GM12878 (cell line): ENCODE measurements at regions not wholly inside any gene's neighbourhood (a gene's known extent, or its start where the extent isn't known, plus 50 kb on each side); places are given as distances from the start of the nearest gene placed in this dataset.

ENCODE experiments used
- ATAC-seq: fragments of 200-7000 bp; cut with Tn5 transposase; 3 replicates; pipeline ENCODE4 v1.9.1; 2020; ENCODE audit warnings: mild to moderate bottlenecking, moderate library complexity
- BruUV-seq: library from RNA; stranded (reverse); fragments of 400-500 nt; replicated peaks from 2 replicates; lab custom pipeline; 2021; lab: Mats Ljungman, UMichigan
- CTCF ChIA-PET: fragments of 300-600 bp; sonication (Branson Sonifier 250); formaldehyde crosslinking; extraction: SDS; loops from one replicate; lab custom pipeline; 2021; ENCODE audit warnings: inconsistent platforms; lab: Yijun Ruan, JAX
- POLR2A ChIA-PET: fragments of 350-600 bp; formaldehyde crosslinking; extraction: SDS; loops from one replicate; lab custom pipeline; 2021; ENCODE audit warnings: inconsistent platforms; lab: Charles Lee
- RAD21 ChIA-PET: fragments of 300-600 bp; sonication (Branson Sonifier 250); formaldehyde crosslinking; loops from one replicate; lab custom pipeline; 2023; ENCODE audit warnings: antibody characterized with exemption; ENCODE audit not compliant: unreplicated experiment; lab: Charles Lee
- SMC1A ChIA-PET: fragments of 300-600 bp; sonication (Branson Sonifier 250); formaldehyde crosslinking; loops from one replicate; lab custom pipeline; 2023; ENCODE audit not compliant: unreplicated experiment, uncharacterized antibody; lab: Charles Lee
- DNase-seq: peaks from one replicate; pipeline ENCODE4 v3.0.0-alpha.2; 2011; ENCODE audit warnings: low read depth, low spot score
- FAIRE-seq: peaks from 3 replicates; lab custom pipeline; 2011; peaks lifted over from hg19 to GRCh38; lab: Jason Lieb, UNC
- H2AFZ ChIP-seq: 2 replicates; pipeline ENCODE4 v1.6.0; 2011; ENCODE audit warnings: low read depth, low read length, control low read depth; ENCODE audit not compliant: control insufficient read depth
- H3K27ac ChIP-seq: 2 replicates; pipeline ENCODE4 v1.5.1; 2011; ENCODE audit warnings: control low read depth; ENCODE audit not compliant: control insufficient read depth, insufficient read depth
- H3K27me3 ChIP-seq, 2 experiments: replicated peaks in 1 of 2; 2 replicates each; pipeline versions ENCODE4 v1.6.0 to v1.6.1; 2011; ENCODE audit warnings: low read length in 1 of 2; ENCODE audit not compliant: control insufficient read depth in 2 of 2, insufficient read depth in 2 of 2
- H3K36me3 ChIP-seq, 2 experiments: 2 replicates each; pipeline ENCODE4 v1.5.1; 2011; ENCODE audit warnings: low read length in 1 of 2; ENCODE audit not compliant: control insufficient read depth in 2 of 2, insufficient read depth in 2 of 2
- H3K4me1 ChIP-seq: 2 replicates; pipeline ENCODE4 v1.6.1; 2011; ENCODE audit warnings: mild to moderate bottlenecking, low read length, moderate library complexity, mixed read lengths; ENCODE audit not compliant: control insufficient read depth, insufficient read depth
- H3K4me2 ChIP-seq: 2 replicates; pipeline ENCODE4 v1.6.0; 2011; ENCODE audit warnings: control low read depth; ENCODE audit not compliant: control insufficient read depth, insufficient read depth
- H3K4me3 ChIP-seq: fragments of 200-600 bp; sonication (generic); 2 replicates; pipeline ENCODE4 v1.5.1; 2016
- H3K79me2 ChIP-seq: 2 replicates; pipeline ENCODE4 v1.6.0; 2011; ENCODE audit warnings: low read length; ENCODE audit not compliant: control insufficient read depth, insufficient read depth
- H3K9ac ChIP-seq: 2 replicates; pipeline ENCODE4 v1.8.0; 2011; ENCODE audit warnings: low read length, control low read depth, mixed read lengths; ENCODE audit not compliant: control insufficient read depth, insufficient read depth
- H3K9me3 ChIP-seq: replicated peaks from 3 replicates; pipeline ENCODE4 v1.5.1; 2011; ENCODE audit warnings: mild to moderate bottlenecking, low read length; ENCODE audit not compliant: control insufficient read depth, insufficient read depth
- H4K20me1 ChIP-seq: 2 replicates; pipeline ENCODE4 v1.6.0; 2011; ENCODE audit not compliant: control insufficient read depth, insufficient read depth
- CREM ChIP-seq: IDR thresholded peaks from 2 replicates; pipeline ENCODE4 v1.6.1; 2014; ENCODE audit warnings: antibody characterized with exemption, low read depth
- CTCF ChIP-seq, 3 experiments: IDR thresholded peaks in 2 of 3; conservative IDR thresholded peaks in 1 of 3; 2 replicates each; pipeline ENCODE4 v1.5.1; 2011; ENCODE audit warnings: low read depth in 3 of 3, low read length in 3 of 3, mild to moderate bottlenecking in 3 of 3, control low read depth in 2 of 3, moderate library complexity in 2 of 3, inconsistent platforms in 1 of 3, mixed read lengths in 1 of 3; ENCODE audit not compliant: control insufficient read depth in 2 of 3, insufficient read depth in 1 of 3; ENCODE audit errors: extremely low read depth in 1 of 3
- HSF1 ChIP-seq: fragments of 150-350 bp; IDR thresholded peaks from 2 replicates; pipeline ENCODE4 v1.6.1; 2014; ENCODE audit warnings: mild to moderate bottlenecking, low read depth, low read length
- IRF3 ChIP-seq: fragments of 450-650 bp; IDR thresholded peaks from 2 replicates; pipeline ENCODE4 v1.6.1; 2014; ENCODE audit warnings: mild to moderate bottlenecking
- IRF5 ChIP-seq: fragments of 450-650 bp; IDR thresholded peaks from 2 replicates; pipeline ENCODE4 v1.6.1; 2017; ENCODE audit warnings: borderline replicate concordance
- MEF2A ChIP-seq: IDR thresholded peaks from 2 replicates; pipeline ENCODE4 v1.6.1; 2011; ENCODE audit warnings: low read depth, mild to moderate bottlenecking, low read length, moderate library complexity; ENCODE audit not compliant: insufficient read depth
- MYC ChIP-seq: IDR thresholded peaks from 2 replicates; pipeline ENCODE4 v1.6.1; 2011; ENCODE audit warnings: mild to moderate bottlenecking, low read length, moderate library complexity, inconsistent platforms; ENCODE audit not compliant: insufficient read depth, insufficient replicate concordance, insufficient read length, severe bottlenecking
- NFXL1 ChIP-seq: fragments of 450-650 bp; IDR thresholded peaks from 2 replicates; pipeline ENCODE4 v1.6.1; 2017; ENCODE audit warnings: antibody characterized with exemption, mild to moderate bottlenecking, borderline replicate concordance
- NFYB ChIP-seq: IDR thresholded peaks from 2 replicates; pipeline ENCODE4 v1.6.1; 2011; ENCODE audit warnings: low read depth, mild to moderate bottlenecking, low read length, improper control_type of control experiment, moderate library complexity; ENCODE audit not compliant: insufficient read depth
- PAX8 ChIP-seq: fragments of 450-650 bp; IDR thresholded peaks from 2 replicates; pipeline ENCODE4 v1.6.1; 2017; ENCODE audit warnings: mild to moderate bottlenecking, moderate library complexity
- RAD21 ChIP-seq: IDR thresholded peaks from 2 replicates; pipeline ENCODE4 v1.6.1; 2011; ENCODE audit warnings: mild to moderate bottlenecking, low read depth, low read length, moderate library complexity; ENCODE audit not compliant: insufficient read depth
- SREBF2 ChIP-seq: IDR thresholded peaks from 2 replicates; pipeline ENCODE4 v1.6.1; 2012; ENCODE audit warnings: mild to moderate bottlenecking, low read length
- TCF7 ChIP-seq: IDR thresholded peaks from 2 replicates; pipeline ENCODE4 v1.6.1; 2014; ENCODE audit warnings: antibody characterized with exemption, borderline replicate concordance
- WRNIP1 ChIP-seq: IDR thresholded peaks from 2 replicates; pipeline ENCODE4 v1.6.1; 2011; ENCODE audit warnings: low read depth, low read length, improper control_type of control experiment, borderline replicate concordance
- ZNF207 ChIP-seq: fragments of 450-650 bp; IDR thresholded peaks from 2 replicates; pipeline ENCODE4 v1.6.1; 2014; ENCODE audit warnings: antibody characterized with exemption, mild to moderate bottlenecking, borderline replicate concordance
- WGBS: methylation state at CpG from one replicate; pipeline ENCODE4 v1.1.6; 2016; ENCODE audit warnings: low lambda C conversion rate; ENCODE audit not compliant: insufficient replicate concordance, insufficient coverage; ENCODE audit errors: missing lambda C conversion rate; 5-methylcytosine and 5-hydroxymethylcytosine counted together
- in situ Hi-C: fragments of 300-500 bp; cut with MboI; formaldehyde crosslinking; loops from 9 replicates; pipeline ENCODE4 v1.14.3; 2018; ENCODE audit warnings: mixed read lengths
- intact Hi-C: fragments of 100-400 bp; cut with micrococcal nuclease; formaldehyde crosslinking; loops from one replicate; pipeline ENCODE4 v1.14.2; 2022; ENCODE audit not compliant: unreplicated experiment

- no peak overlapping the region for H3K27ac ChIP-seq
- intact Hi-C loops (no loop called here), in situ Hi-C loops (no loop called here)
- no TSS peak for BruUV-seq
- no peaks in the 10 kb centered on the region for H3K79me2 ChIP-seq
- FAIRE-seq (peak; percentile 74), ATAC-seq (peak; percentile 94), DNase-seq (peak; percentile 13)
- TF ChIP-seq MEF2A (no peak), CREM (0 out of 2 replicates have a peak, but pooled peaks have one; percentile 15), CTCF (IDR thresholded peaks at IDR 0.05 in 2 of 3, conservative IDR thresholded peaks at IDR 0.05 in 1 of 3; ENCODE audit: control insufficient read depth in 2 of 3, extremely low read depth in 1 of 3, insufficient read depth in 1 of 3, low read depth in 3 of 3, low read length in 3 of 3) (peak; percentile 61 to 77 (median 73)), NFYB (no peak), NFXL1 (no peak), PAX8 (no peak), WRNIP1 (no peak), TCF7 (no peak), IRF3 (no peak), ZNF207 (no peak), RAD21 (peak; percentile 52; the same call in 1 of the 2 replicates), IRF5 (no peak), SREBF2 (no peak), MYC (no peak), HSF1 (0 out of 2 replicates have a peak, but pooled peaks have one; percentile 34)
- H3K4me3 ChIP-seq = no peak overlapping the region
- H2AFZ ChIP-seq = no peak overlapping the region
- no peak overlapping the region for H3K4me2 ChIP-seq
- CTCF ChIA-PET = interaction anchor here (0.7 to 2.4 kb wide), 14 partner anchors 8 to 99 kb away, joined by 3 to 12 read pairs (median 5); no protein-coding TSS in a partner anchor
- RAD21 ChIA-PET = interaction anchor here (1.6 kb wide), 1 partner anchor 63 kb away, joined by 3 read pairs; no protein-coding TSS in a partner anchor
- SMC1A ChIA-PET = interaction anchor here (0.8 to 1.8 kb wide), 2 partner anchors 27 to 29 kb away, joined by 3 to 4 read pairs; no protein-coding TSS in a partner anchor
- POLR2A ChIA-PET = no interaction called here
- H4K20me1 ChIP-seq = no peaks in the 10 kb centered on the region; the same call in 1 of the 2 replicates
- no peaks in the 10 kb centered on the region; a peak in 1 of 4 replicates for H3K27me3 ChIP-seq
- no peaks in the 10 kb centered on the region for H3K4me1 ChIP-seq
- H3K9ac ChIP-seq = no peak overlapping the region
- H3K9me3 ChIP-seq = no peaks in the 10 kb centered on the region
- no peaks in the 10 kb centered on the region for H3K36me3 ChIP-seq
- WGBS = 18% methylated on average over 8 of the region's 8 CpGs
Observed at GRCh38 chr7:142385491-142386340, 127.9 kb upstream of the PRSS58 start.
